Head of caudate nucleus (tissue), 42 donors: ENCODE measurements at regions not wholly inside any gene's neighbourhood (a gene's known extent, or its start where the extent isn't known, plus 50 kb on each side); places are given as distances from the start of the nearest gene placed in this dataset.
"Not testable (repeated sequence)": the region's sequence is repeated elsewhere in the genome, so short reads cannot be mapped to it uniquely, and the experiment has no call there.

ENCODE experiments used
- DNase-seq, 42 donors: peaks; one replicate each; pipeline versions ENCODE4 v3.0.0 to v3.0.0-alpha.2; 2020 to 2021; ENCODE audit warnings: mixed read lengths in 7 of 42
- intact Hi-C: fragments of 100-400 bp; cut with DNase I; formaldehyde crosslinking; loops from one replicate; pipeline ENCODE4 v1.15.0; 2022

DNA sequence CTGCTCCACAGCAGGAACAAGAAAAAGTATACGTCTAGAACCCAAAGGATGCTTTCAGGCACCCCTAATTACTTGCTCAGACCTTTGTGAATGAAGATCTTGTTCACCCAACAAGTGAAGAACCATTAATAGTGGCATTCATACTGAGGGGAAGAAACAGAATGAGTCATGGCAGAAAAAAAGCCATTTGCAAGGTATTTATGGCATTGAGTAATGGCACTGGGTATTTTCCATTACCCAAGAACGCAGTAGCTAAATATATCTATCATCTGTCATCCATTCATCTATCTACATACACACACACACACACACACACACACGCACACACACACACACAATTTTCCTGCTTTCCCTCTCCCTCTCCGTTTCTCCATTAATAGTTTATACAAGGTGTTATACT lies 56.4 kb upstream of the XIRP2 start:
- intact Hi-C loops: no loop called here
- DNase-seq: no peak

DNA sequence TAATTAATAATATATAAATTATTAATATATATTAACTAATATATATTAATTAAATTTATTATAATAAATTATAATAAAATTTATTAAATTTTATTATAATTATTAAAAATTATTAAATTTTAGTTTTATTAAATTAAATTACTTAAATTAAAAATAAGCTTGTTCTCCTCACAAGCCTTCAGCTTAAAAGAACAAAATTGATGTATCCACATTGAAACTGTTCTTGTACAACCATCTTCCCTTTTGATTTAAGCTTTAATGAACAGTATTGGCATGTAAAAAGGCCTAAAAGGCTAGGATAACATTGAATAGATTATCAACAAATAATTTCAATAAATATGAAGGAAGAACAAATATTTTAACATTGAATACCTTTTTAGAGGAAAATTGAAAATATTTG lies 62.4 kb upstream of the XIRP2 start:
- intact Hi-C loops: no loop called here
- DNase-seq: no peak

DNA sequence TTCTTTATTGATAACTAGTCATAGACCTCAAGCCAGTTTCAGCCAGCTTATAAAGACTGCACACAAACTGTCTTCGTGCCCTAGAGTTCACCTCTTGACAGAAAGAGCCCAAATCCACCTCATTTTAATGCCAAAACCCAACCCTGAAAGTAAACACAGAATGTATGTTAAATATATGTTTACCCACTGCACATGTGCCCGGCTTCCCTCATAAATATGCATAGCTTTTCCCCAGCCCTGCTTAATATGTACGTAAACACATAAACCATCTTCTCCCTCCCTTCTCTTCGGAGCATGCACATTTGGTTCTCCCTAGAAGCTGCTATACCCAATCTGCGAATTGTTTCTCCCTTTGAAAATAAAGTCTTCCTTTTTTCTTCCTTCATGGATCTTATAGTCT lies 73.9 kb upstream of the XIRP2 start:
- DNase-seq: no peak
- intact Hi-C loops: no loop called here

DNA sequence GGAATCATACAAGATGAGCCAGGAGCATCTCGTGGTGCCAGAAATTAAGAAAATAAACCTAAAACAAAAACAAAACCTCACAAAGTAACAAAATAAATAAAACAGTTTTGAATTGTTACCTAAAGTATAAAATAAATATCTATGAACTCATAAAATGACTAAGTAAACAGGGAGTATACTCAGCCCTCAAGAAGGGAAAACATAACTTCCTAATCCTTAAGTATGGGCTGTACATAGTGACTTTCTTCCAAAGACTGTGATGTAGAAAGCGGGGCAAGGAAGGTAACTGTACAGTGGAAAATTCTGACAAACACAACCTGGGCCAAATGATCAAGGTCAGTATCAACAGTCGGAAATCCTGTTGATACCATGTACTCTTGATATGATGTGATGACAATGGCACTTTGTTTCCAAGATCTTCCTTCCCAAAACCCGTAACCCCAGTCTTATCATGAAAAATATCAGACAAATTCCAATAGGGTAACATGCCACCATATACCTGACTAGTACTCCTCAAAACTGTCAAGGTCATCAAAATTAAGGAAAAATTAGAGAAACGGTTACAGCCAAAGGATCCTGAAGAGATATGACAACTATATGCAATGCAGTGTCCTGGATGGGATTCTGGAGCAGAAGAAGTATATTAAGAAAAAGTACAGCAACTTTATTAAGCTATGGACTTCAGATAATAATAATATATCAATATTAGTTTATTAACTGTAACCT lies 76.0 kb upstream of the XIRP2 start:
- DNase-seq: no peak
- intact Hi-C loops: no loop called here

DNA sequence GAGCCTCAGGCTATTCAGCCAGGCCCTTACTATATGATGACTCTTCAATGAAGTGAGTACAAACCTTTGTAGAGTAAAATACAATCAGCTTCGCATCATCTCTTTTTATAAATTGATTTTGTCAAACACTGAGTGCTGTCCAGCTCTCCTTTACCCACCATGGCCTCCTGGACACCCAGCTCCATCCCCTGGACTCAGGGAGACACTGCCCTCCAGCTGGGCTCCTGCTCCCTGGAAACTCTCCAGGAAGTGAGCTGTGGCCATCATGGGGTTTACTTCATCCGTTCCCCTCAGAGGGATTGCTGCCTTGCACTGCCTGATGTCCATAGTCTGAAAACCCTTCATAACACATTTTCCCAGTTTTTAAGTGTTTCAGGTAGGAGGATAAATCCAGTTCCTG lies 82.5 kb upstream of the XIRP2 start:
- DNase-seq: no peak
- intact Hi-C loops: no loop called here

DNA sequence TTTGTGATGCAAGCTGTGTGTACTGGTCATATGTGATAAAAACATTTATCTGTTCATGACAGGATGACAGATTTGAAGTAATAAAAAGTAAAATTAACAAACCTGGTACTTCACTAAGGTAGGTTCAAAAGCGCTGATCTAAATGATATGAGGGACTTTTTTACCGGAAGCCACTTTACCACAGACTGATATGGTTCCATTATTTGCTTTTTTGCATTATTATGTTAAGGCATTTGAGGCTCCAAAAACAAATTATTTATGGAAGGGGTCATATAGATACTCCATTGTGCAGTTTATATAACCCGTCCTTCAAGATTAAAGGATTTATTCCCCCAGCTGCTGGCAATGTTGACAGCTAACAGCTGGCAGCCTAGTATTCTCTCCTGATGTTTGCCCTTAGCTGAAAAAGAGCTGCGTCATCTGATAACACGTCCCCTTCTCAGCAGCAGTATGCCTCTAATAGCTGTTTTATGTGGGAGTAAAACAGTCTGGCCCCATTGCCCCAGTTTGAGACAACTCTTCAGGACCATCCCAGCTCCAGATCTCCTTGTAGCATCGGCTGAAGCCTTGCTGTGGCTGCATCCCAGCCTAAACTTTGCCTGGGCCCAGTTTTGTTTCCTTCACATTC lies 84.8 kb upstream of the XIRP2 start:
- no peak for DNase-seq
- intact Hi-C loops: no loop called here

DNA sequence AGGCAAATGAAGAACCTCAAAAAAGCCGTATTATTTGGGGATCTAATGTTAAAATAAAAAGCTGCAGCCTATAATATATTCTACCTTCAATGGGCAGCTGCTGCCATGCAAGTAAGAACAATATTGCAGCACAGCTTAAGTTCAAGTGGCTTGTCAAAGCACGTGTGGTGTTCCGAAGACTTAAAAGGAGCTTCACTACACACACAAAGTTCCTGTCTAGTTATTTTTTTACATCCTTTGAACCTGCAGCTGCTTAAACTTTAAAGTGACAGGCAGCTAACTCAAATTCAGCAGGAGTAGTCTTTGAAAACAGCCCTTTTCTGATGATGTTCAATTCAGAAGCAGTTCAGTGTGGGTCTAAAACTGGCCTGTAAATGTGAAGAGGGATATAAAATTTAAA lies 85.8 kb upstream of the XIRP2 start:
- no peak for DNase-seq
- intact Hi-C loops: no loop called here

DNA sequence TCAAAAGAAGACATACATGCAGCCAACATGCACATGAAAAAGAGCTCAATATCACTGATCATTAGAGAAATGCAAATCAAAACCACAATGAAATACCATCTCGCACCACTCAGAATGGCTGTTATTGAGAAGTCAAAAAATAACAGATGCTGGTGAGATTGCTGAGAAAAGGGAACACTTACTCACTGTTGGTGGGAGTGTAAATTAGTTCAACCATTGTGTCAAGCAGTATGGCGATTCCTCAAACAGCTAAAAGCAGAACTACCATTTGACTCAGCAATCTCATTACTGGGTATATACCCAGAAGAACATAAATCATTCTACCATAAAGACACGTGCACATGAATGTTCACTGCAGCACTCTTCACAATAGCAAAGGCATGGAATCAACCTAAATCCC lies 95.5 kb upstream of the XIRP2 start:
- DNase-seq: no peak

DNA sequence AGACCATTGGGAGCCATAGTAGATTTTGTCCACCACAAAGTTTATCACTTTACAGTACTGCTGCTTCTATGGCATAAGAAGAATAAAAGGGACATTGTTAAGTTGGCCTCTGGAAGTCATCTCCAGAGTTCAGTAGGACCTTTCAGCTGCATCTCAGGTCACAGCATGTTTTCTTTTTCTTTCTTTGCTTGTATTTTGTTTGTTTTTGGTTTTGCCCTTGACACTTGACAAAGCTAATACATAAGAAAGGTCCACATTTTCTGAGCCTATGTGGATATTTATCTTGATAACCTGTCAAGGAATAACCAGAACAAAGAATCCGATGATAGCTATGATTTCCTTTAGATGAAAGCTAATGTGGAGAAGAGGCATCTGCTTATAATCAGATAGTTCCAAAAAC lies 101.6 kb upstream of the XIRP2 start:
- intact Hi-C loops: no loop called here
- no peak for DNase-seq

More for the DNA sequence above, 95.5 kb upstream of the XIRP2 start:
- intact Hi-C loops: no loop called here

DNA sequence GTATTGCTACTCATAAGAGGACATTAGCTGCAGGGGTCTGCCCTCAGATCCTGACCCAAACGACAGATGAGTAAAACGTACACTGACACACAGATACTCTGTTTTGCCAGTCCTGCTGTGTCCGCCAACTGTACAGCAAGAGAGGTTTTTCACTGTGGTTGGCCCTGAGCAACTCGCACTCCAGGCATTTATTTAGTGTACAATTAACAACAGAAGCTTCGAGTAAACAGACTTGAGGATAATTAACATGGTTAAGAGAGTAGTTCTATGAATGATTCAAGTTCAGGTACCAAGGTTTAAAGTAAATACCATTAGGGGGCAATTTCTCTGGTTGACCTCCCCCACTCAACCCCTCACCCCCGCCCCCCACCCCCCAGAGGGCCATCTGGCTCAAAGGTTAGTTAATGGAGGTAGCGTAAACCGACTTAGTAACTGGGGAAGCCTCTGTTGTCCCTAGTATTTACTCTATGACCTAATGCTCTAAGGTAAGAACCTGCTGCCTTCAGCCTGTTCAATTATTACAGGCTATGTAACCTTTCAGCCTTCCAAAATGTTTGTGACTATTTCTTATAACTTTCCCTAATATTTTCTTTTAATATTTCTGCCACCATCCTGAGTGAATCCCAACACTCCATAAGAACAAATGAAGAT lies 103.9 kb upstream of the XIRP2 start:
- intact Hi-C loops: no loop called here

DNA sequence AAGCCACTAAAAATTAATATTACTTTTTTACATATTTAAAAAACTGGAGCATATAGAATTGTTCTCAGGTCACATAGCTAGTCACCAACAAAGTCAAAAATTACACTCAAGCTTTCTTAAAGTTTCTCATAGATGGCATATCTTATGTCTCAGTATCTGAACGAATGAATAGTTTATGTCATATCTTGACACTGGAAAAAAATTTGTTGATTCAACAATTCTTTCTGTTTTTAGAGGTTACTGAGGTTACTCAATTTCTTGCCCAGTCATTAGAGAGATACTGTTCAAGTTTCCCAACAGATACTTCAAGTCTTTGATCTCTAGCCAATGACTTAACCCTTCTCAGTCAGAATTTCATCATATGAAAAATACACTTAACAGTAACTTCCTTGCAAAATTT lies 113.1 kb upstream of the XIRP2 start:
- DNase-seq: no peak
- intact Hi-C loops: no loop called here

More for the DNA sequence above, 103.9 kb upstream of the XIRP2 start:
- no peak for DNase-seq

DNA sequence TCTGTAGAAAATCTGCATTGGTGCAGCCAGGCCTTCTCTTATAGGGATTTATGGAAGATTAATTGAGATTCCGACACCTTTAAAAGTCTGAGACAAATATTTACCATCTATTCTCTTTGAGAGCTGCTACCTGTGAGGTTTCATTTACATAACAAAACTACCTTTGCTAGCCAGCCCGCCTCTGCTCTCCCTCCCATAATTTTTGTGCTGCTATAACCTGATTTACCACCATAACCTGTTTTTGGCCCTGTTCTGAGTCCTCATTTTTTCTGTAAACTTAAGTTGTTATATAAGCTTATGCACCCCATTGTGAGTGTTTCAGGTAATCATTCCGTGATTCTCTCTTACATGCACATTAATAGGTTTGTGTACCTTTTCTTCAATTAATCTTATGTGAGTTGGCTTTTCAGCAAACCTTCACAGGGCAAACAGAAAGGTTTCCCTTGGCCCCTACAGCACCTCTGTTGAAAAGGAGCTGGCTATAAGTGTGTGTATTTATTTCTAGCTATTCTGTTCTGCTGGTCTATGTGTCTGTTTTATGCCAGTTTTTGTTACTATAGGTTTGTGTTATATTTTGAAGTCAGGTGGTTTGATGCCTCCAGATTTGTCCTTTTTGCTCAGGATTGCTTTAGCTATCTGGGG lies 114.9 kb upstream of the XIRP2 start:
- DNase-seq: no peak
- intact Hi-C loops: no loop called here

DNA sequence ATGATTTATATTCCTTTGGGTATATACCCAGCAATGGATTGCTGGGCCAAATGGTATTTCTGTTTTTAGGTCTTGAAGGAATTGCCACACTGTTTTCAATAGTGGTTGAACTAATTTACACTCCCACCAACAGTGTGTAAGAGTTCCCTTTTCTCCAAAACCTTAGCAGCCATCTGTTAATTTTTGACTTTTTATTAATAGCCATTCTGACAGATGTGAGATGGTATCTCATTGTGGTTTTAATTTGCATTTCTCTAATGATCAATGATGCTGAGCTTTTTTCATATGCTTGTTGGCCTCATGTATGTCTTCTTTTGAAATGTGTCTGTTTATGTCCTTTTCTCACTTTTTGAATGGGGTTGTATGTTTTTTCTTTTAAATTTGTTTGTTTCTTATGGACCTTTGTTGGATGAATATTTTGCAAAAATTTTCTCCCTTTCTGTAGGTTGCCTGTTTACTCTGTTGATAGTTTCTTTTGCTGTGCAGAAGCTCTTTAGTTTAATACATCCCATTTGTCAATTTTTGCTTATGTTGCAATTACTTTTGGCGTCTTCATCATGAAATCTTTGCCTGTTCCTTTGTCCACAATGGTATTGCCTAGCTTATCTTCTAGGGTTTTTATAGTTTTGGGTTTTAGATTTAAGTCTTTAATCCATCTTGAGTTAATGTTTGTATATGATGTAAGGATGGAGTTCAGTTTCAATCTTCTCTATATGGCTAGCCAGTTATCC lies 119.7 kb upstream of the XIRP2 start:
- intact Hi-C loops: no loop called here
- DNase-seq: no peak

DNA sequence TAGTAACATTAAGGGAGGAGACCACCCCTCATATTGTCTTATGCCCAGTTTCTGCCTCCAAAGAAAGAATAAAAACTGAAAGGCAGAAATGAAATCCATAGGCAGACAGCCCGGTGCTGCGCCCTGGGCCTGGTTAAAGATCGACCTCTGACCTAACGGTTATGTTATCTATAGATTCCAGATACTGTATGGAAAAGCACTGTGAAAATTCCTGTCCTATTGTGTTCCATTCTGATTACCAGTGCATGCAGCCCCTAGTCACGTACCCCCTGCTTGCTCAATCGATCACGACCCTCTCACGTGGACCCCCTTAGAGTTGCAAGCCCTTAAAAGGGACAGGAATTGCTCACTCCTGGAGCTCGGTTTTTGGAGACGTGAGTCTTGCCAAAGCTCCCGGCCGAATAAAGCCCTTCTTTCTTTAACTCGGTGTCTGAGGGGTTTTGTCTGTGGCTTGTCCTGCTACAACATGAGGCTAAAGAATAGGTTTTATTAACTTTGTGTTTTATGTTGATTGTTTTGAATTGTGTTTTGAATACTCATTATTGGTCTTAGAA lies 121.4 kb upstream of the XIRP2 start:
- intact Hi-C loops, DNase-seq: not testable (repeated sequence)

DNA sequence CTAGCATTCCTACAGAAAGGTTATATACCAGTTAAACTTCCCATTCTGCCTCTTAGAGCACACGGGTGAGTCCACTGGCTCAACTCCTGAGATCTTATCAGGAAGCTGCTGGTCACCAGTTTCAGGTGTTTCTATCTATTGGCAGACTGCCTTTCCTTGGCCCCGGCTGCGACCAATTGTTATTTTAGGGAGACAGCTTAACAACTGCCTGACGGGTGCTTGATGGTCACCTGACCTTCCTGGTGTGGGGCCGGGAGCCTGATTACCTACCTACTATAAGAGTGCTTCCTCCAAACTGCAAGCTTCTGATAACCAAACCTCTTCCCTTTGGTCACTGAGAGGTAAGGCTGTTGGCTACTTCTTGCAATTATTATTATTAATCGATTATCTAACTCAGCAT lies 122.1 kb upstream of the XIRP2 start:
- DNase-seq: no peak
- intact Hi-C loops: no loop called here

DNA sequence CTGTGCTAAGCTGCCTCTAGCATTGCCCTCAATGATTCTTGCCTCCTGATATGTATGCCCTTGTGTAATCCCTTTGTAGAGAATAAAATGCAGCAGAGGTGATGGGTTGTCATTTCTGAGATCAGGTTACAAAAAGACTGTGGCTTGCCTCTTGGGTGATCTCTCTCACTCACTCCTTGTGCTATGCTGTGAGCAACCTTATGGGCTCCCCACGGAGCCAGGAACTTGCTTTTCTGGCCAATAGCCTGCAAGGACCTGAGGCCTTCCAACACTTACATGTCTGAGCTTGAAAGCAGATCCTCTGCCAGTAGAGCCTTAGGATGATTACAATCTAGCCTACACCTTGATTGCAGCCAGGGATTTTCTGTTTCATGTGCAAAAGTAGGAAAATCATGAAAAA lies 123.1 kb upstream of the XIRP2 start:
- no peak for DNase-seq
- intact Hi-C loops: no loop called here

DNA sequence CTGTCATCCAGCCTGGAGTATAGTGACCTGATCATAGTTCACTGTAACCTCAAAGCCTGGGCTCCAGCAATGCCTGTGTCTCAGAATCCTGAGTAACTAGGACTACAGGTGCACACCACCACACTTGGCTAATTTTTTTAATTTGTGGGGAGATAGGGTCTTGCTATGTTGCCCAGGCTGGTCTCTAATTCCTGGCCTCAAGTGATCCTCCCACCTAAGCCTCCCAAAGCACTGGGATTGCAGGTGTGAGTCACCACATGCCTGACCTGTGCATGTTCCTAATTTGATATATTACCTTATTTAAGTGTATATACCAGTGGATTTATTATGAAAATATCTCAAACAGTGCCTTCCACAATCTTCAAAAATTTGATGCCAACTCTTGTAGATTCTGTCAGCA lies 123.6 kb upstream of the XIRP2 start:
- no peak for DNase-seq

DNA sequence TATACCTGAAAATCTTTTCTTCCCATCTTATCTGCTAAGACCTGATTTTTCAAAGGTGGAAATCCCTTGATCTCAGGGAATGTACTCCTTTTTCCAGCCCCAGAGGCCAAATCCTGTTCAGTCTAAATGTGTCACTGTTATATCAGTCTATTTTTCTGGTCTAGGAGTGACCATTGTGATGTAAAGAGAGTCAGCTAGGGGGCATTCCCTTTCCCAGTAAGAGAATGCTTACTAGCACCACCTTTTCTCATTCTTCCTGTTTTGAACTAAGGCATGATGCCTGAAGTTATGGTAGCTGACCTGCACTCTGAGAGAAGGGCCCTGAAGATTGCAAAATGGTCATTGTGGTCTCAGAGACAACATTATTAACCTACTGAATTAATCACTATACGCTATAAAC lies 124.1 kb upstream of the XIRP2 start:
- DNase-seq: no peak
- intact Hi-C loops: no loop called here

More for the DNA sequence above, 123.6 kb upstream of the XIRP2 start:
- intact Hi-C loops: no loop called here

DNA sequence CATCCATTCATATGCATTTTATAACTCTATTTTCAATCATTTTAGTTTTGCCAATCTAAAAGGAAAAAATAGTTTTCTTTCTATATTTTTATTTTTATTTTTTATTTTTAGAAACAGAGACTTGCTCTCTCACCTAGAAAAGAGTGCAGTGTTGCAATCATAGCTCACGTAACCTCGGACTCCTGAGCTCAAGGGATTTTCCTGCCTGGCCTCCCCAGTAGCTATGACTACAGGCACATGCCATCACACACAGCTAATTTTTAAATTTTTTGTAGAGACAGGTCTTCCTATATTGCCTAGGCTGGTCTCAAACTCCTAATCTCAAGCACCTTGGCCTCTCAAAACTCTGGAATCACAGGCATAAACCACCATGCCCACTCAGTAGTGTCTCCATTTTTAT lies 125.5 kb upstream of the XIRP2 start:
- intact Hi-C loops: no loop called here
- no peak for DNase-seq
